ENCODE measurements at regions not wholly inside any gene's neighbourhood (a gene's known extent, or its start where the extent isn't known, plus 50 kb on each side); places are given as distances from the start of the nearest gene placed in this dataset.

DNA sequence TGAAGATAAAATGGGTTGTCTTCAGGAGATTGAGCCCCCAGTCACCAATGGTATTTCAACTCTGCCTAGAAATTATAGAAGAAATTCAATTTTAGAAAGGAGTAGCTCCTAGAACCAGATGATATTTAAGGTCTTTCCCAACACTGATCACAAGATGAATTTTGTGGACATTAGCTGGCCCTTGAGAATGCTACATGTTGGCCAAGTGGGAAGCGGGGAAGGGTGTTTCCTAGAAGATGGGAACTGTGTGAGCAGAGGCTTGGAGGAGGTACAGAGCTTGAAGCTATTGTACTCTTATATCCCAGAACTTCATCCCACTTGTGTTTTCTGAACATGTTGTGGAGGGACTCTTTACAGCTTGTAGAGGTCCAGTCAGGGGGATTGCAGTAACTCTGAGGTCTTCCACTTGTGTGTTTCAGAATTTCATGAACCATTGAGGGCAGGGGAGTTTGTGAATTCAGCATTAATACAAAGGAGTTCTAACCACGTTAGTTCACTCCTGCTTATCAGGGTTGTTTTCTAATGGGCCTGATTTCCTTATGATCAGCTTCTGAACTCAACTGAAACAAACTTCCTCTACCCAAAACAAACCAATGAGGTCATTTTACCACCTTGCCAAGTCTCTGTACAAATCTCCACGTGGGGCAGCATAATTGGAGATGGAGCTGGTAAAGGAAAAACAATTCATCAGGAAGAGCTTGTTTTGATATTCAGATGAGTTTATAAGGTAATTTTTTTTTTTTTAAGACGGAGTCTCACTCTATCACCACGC is 152.6 kb upstream of the TPM1 start:
- Histone ChIP-seq H3K4me1 (ENCODE audit: insufficient read depth, low read length) (peaks cover 5% of the 10 kb centered on the region), H3K9me3 (ENCODE audit: low read depth, low read length) (no peaks in the 10 kb centered on the region), H3K4me3 (ENCODE audit: low read length) (no peak overlapping the region), H3K27me3 (ENCODE audit: insufficient read depth, low read length) (no peaks in the 10 kb centered on the region)

DNA sequence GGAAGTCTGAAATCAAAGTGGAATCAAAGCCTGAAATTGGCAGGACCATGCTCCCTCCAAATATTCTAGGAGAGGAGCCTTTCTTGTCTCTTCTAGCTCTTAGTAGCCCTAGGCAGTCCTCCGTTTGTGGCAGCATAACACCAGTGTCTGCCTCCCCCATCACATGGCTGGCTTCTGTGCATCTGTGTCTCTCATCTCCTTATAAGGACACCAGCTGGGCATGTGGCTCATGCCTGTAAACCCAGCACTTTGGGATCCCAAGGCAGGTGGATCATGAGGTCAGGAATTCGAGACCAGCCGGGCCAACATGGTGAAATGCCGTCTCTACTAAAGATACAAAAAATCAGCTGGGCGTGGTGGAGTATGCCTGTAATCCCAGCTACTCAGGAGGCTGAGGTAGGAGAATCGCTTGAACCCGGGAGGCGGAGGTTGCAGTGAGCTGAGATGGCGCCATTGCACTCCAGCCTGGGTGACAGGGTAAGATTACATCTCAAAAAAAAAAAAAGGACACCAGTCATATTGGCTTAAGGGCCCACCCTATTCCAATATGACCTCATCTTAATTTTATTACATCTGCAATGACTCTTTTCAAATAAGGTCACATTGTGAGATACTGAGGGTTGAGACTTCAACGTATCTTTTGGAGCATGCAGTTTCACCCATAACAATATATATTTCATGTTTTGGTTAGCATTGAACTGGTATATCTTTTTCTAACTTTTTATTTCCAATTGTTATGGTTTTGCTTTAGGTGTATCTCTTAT is 148.0 kb upstream of the TPM1 start:
- no peak overlapping the region for H3K4me3 ChIP-seq (ENCODE audit: low read length)
- no peaks in the 10 kb centered on the region for H3K9me3 ChIP-seq (ENCODE audit: low read depth, low read length)
- no peaks in the 10 kb centered on the region for H3K4me1 ChIP-seq (ENCODE audit: insufficient read depth, low read length)
- no peaks in the 10 kb centered on the region for H3K27me3 ChIP-seq (ENCODE audit: insufficient read depth, low read length)

DNA sequence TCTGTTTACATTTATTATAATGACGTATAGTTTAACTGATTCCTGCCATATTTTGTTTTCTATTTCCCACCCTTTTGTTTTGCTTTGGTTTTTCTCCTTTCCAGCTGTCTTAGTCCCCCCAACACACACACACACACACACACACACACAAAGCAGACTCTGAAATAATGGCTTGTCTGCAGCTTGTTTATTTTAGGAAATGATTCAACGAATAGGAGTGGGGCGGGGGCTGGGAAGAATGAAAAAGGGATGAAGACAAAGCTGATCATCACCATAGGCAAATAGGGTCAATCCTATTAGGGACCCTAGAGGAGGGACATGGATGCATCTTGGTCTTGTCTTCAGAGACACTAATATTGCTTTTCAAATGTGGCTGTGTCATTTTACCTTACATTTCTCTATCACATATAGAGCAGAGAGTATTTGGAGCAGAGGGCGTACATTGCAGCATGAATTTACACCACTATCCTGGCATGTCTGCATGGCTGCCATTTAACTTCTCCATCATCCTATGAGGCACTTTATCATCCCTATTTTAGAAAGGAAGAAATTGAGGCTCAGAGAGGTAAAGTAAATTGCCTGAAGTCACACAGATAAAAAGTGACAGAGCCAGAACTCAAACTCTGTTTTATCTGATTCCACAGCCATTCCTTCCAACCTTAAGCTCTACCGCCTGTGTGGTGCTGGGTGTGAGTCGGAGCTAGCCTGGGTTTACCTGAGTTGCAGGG is 147.2 kb upstream of the TPM1 start:
- H3K27me3 ChIP-seq (ENCODE audit: insufficient read depth, low read length), result no peaks in the 10 kb centered on the region
- H3K4me1 ChIP-seq (ENCODE audit: insufficient read depth, low read length), result no peaks in the 10 kb centered on the region
- no peak overlapping the region for H3K4me3 ChIP-seq (ENCODE audit: low read length)
- no peaks in the 10 kb centered on the region for H3K9me3 ChIP-seq (ENCODE audit: low read depth, low read length)

DNA sequence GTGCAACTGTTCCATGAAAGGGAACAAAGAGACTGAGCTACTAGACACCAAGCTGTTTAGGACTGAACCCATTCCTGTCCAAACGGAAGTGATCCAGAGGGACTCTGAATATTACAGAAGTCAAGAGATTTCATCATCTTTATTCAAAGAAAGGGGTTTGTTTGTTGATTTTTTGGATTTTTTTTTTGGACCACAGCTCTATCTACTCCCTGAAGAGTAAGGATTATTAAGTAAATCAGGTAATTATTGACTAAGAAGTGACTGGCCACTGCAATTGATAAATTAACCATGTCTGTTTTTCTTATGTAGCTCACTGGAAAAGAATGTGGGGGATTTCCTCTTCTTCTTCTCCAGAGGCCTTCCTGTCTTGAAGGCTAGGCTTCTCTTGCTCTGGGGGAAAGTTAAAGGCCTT is 146.6 kb upstream of the TPM1 start:
- H3K4me1 ChIP-seq (ENCODE audit: insufficient read depth, low read length), result peaks cover under 1% of the 10 kb centered on the region
- H3K27me3 ChIP-seq (ENCODE audit: insufficient read depth, low read length), result no peaks in the 10 kb centered on the region
- H3K4me3 ChIP-seq (ENCODE audit: low read length), result no peak overlapping the region
- H3K9me3 ChIP-seq (ENCODE audit: low read depth, low read length), result no peaks in the 10 kb centered on the region

DNA sequence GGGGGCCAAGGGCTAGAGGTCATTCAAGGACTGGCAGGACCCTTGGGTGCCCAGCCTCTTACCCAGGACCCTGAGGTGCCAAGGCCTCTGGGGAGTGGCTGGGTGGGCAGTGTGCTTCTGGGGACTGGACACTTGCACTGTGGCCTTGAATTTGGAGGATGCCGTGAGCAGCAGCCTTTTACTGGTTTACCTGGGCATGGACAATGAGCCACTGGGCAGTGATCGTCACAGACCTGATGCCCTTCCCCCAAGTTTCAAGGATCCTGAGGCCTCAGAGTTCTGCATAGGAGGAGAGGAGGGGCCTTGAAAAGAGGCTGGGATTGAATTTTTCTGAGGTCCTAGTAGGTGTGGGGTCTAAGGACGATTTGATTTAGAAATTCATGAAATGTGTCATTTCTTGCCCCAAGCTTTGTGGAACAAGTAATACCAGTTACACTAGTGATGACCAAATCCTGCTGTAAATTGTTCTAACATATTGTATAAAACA is 146.1 kb upstream of the TPM1 start:
- Histone ChIP-seq H3K27me3 (ENCODE audit: insufficient read depth, low read length) (no peaks in the 10 kb centered on the region), H3K4me3 (ENCODE audit: low read length) (no peak overlapping the region), H3K4me1 (ENCODE audit: insufficient read depth, low read length) (peaks cover 3% of the 10 kb centered on the region), H3K9me3 (ENCODE audit: low read depth, low read length) (no peaks in the 10 kb centered on the region)

DNA sequence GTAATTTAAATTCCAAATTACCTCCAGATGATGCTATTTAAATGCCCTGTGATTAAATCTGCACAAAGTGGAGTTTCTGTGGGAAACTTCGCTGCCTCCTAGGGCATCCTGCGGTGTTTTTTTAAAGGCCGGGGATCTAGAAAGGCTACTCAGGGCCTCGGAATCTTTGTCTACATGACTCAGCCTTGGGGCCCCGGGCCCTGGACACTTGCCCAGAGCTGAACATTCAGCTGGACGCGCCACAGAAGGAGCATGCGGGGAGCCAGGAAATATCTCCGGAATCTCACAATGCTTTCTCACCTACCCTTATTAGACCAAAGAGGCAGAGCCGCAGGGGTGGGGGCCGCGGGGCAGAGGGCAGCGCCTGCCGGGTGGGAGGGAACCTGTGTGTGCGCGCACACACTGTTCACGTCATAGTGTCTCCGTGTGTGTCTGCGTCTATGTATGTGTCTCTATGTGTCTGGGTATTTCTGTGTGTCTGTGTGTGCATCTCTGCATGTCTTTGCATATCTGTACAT is 145.5 kb upstream of the TPM1 start:
- Histone ChIP-seq H3K27me3 (ENCODE audit: insufficient read depth, low read length) (no peaks in the 10 kb centered on the region), H3K4me3 (ENCODE audit: low read length) (no peak overlapping the region), H3K4me1 (ENCODE audit: insufficient read depth, low read length) (peaks cover 3% of the 10 kb centered on the region), H3K9me3 (ENCODE audit: low read depth, low read length) (no peaks in the 10 kb centered on the region)

DNA sequence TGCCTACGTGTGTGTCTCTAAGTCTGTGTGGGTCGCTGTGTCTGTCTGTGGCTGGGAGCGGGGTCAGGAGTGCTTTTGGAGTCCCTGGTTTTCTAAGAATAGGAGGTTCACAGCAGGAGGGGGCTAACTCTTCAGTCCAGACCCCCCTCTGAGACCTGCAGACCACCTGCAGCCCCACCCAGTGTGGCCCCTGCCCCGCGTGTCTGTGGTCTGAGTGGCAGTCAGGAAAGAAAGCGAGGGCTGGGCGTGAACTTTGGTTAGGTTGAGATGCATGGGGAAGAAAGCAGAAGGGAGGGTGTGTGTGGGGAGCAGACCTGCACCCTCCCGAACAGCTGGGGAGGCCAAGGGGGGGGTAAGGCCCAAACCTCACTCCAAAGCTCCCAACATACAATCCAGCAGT is 144.9 kb upstream of the TPM1 start:
- Histone ChIP-seq H3K4me3 (ENCODE audit: low read length) (no peak overlapping the region), H3K9me3 (ENCODE audit: low read depth, low read length) (no peaks in the 10 kb centered on the region), H3K4me1 (ENCODE audit: insufficient read depth, low read length) (peaks cover 3% of the 10 kb centered on the region), H3K27me3 (ENCODE audit: insufficient read depth, low read length) (no peaks in the 10 kb centered on the region)

DNA sequence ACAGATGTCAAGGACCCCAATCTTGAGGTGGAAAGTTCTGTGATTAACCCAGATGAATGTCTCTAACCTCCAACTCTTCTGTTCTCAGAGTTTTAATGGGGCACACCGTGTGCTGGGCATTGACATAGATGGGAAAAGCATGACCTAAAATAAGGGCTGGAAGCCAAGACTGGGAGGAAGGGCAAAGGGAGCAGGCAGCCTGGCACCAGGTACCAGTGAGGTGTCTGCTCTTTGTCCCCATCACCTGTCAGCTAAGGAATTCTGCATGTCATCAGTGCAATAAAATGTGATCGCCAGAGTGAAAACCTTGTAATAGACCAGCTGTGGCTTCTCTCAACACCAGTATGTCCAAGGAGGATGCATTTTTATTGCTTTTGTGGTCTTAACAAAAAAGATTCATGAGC is 143.5 kb upstream of the TPM1 start:
- Histone ChIP-seq H3K9me3 (ENCODE audit: low read depth, low read length) (no peaks in the 10 kb centered on the region), H3K27me3 (ENCODE audit: insufficient read depth, low read length) (no peaks in the 10 kb centered on the region), H3K4me3 (ENCODE audit: low read length) (no peak overlapping the region), H3K4me1 (ENCODE audit: insufficient read depth, low read length) (peaks cover 3% of the 10 kb centered on the region)

DNA sequence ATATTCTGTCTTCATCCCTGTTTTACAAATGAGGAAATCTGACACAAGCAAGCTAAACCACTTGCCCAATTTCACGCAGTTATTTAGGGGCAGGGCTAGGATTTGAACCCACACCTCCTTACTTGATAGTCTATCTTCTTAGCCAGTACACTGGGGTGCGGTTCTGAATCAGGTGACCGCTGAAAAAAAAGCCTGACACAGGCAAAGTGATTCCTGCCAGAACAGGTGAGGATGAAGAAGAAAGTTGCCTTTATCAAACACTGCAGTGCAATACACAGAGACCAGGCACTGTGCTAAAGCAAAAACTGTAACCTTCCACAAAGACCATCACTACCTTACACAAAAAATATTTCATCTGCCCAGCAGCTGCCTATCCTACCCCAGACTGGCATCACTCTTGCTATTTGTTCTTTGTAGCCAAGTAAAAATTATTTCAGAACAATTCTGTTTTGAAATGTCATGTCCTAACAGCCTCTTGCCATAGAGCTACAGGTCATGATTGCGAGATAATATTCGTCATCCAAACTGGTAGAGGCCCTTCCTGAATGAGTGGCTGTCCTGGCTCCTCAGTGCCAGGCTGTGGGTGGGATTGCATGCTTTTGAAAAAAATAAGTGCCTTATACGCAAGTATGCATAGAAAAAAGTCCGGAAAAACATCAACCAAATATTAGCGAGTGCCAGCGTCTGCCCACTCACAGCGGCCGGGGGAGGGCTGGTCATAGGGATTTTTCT is 142.3 kb upstream of the TPM1 start:
- H3K4me3 ChIP-seq (ENCODE audit: low read length), result no peak overlapping the region
- H3K27me3 ChIP-seq (ENCODE audit: insufficient read depth, low read length), result no peaks in the 10 kb centered on the region
- H3K9me3 ChIP-seq (ENCODE audit: low read depth, low read length), result no peaks in the 10 kb centered on the region
- H3K4me1 ChIP-seq (ENCODE audit: insufficient read depth, low read length), result peaks cover 3% of the 10 kb centered on the region

DNA sequence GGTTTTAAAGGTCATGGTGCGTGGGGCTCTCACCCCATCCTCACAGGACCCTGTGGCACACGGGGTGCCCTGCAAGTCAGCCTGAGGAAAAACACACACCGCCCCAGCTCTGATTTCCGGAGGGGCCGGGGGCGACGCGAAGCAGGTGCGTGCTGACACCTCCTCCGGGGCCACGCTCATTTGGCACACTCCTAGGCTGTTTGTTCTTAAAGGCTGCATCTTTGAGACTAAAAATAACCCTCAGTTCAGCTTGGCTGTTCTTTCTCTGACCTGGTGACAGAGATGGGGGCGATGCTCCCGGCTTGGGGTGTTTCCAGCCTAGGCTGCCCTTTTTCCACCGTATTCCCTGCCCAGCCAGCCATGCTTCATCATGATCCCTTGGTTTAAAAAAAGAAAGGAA is 141.5 kb upstream of the TPM1 start:
- no peak overlapping the region for H3K4me3 ChIP-seq (ENCODE audit: low read length)

DNA sequence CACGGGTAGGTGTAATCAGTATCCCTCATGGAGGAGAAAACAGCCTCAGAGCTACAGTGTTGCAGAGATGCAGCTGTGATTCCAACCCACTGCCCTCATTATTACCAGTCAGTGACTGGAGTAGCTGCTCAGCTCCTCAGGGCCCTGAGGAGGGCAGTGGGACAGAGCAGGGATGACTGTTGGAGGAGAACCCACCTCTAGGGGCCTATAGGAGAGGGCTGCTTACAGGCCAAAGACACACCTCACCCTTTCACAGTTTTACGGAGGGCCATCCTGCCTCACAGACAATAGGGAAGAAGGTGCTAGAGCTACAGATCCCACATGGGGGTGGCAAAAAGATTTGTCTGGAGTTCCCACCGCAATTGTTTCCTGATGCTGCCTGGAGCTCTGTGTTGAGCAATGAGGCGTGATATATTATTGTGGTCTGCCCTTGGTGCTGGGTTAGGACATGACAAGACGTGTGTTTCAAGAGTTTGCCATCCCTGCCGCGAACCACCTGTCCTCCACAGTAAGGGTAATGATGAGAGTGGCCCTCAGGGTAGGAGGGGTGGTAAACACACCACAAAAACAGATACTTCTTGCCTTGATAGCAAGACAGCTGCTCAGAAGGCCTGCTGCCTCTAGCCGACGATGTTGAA is 140.5 kb upstream of the TPM1 start:
- Histone ChIP-seq H3K9me3 (ENCODE audit: low read depth, low read length) (no peaks in the 10 kb centered on the region), H3K27me3 (ENCODE audit: insufficient read depth, low read length) (no peaks in the 10 kb centered on the region), H3K4me1 (ENCODE audit: insufficient read depth, low read length) (peaks cover 3% of the 10 kb centered on the region), H3K4me3 (ENCODE audit: low read length) (no peak overlapping the region)

More for the DNA sequence above, 141.5 kb upstream of the TPM1 start:
- Histone ChIP-seq H3K9me3 (ENCODE audit: low read depth, low read length) (no peaks in the 10 kb centered on the region), H3K27me3 (ENCODE audit: insufficient read depth, low read length) (no peaks in the 10 kb centered on the region), H3K4me1 (ENCODE audit: insufficient read depth, low read length) (peaks cover 3% of the 10 kb centered on the region)

DNA sequence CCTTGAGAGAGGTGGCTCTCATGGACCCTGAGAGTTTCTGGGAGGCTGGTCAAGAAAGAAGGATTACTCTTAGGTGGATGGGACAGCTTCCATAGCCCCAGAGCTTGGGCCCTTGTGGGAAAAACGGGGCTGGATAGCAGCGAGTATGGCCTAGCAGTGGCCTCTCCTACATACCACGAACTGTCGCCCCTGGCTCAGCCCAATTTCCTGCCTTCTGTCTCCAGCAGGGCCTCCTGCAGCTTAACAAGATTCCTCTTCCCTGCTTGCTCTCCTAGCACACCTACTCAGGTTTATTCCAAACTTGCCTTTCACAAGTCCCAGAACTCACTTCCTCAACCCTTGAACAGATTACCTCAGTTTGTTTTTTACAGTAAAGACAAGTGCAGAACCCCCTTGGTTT is 139.7 kb upstream of the TPM1 start:
- Histone ChIP-seq H3K9me3 (ENCODE audit: low read depth, low read length) (no peaks in the 10 kb centered on the region), H3K27me3 (ENCODE audit: insufficient read depth, low read length) (no peaks in the 10 kb centered on the region), H3K4me3 (ENCODE audit: low read length) (no peak overlapping the region), H3K4me1 (ENCODE audit: insufficient read depth, low read length) (peaks cover 3% of the 10 kb centered on the region)

DNA sequence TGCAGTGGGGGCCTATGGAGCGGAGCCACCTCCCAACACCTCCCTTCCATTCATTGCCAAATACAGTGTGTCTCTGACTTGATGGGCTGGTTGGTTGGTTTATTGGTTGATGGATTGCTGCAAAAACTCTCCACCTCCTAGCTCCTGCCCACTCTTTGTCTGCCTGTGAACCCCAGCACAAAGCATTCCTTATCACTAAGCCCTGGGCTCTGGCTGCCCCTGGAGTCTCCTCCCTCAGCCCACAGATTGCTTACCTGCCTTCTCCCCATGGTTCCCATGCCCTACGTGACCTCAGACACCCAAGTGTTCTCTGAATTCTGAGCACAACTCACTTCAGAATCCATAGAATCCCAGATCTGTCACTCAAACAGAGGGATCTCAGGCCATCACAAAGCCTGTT is 139.1 kb upstream of the TPM1 start:
- H3K9me3 ChIP-seq (ENCODE audit: low read depth, low read length), result no peaks in the 10 kb centered on the region
- no peaks in the 10 kb centered on the region for H3K27me3 ChIP-seq (ENCODE audit: insufficient read depth, low read length)
- no peak overlapping the region for H3K4me3 ChIP-seq (ENCODE audit: low read length)
- H3K4me1 ChIP-seq (ENCODE audit: insufficient read depth, low read length), result peaks cover 3% of the 10 kb centered on the region

Measured in mononuclear cell (primary cell).